ENCODE measurements at regions not wholly inside any gene's neighbourhood (a gene's known extent, or its start where the extent isn't known, plus 50 kb on each side); places are given as distances from the start of the nearest gene placed in this dataset.
"Not testable (repeated sequence)": the region's sequence is repeated elsewhere in the genome, so short reads cannot be mapped to it uniquely, and the experiment has no call there.

- no peak overlapping the region for H3K4me3 ChIP-seq (ENCODE audit: low read depth, low read length)
- DNase-seq (ENCODE audit: low read depth) = no peak
Measured at GRCh38 chr2:2587354-2587753, 256.3 kb upstream of the MYT1L start.

DNA sequence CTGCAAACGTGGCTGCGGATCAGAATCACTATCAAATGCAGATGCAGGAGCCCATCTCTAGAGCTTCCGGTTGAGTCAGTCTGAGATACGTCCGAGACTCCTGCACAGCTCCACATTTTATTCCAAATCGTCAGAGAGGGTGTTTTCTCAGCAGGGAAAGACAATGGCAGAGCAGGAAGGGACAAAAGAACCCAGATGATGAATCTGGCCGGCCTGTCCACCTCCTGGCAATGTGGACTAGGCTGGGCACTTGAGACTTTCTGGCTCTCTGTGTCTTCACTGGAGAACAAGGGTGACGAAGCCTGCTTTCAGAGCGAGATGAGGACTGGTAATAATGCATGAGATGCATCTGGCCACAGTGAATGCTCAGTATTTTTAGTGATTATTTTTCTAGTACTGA is 255.9 kb upstream of the MYT1L start:
- no peak overlapping the region for H3K4me3 ChIP-seq (ENCODE audit: low read depth, low read length)
- DNase-seq (ENCODE audit: low read depth) = no peak

DNA sequence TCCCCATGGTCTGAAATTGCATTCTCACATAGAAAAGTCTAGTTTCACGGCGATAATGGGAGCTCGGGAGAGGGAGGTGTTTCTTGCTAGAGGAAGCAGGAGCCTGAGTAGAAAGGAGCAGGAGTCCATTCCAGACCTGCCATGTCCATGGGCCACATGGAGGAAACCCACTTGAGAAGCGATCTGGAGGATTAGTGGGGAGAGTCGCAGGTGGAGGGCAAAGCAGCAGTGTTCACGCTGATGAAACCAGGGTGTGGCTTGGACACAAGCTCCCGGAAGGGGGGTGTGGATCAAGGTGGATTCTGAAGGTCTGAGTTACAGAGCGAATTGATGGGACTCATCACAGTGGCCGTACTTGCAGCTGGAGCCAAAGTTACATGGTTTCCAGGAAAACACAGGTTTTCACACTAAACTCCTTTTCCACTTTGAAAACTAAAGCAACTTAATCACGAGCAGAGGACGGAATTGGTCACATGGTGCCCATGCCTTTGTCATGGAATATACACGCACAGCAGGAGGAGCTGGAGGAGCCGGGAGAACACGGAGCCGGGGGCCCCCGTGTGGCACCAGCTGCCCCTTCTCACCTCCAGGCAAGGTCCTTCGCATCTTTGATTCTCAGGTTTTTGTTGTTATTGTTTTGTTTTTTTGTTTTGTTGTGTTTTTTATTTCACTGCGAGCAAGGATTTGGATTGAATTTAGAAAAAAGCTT is 255.1 kb upstream of the MYT1L start:
- H3K4me3 ChIP-seq (ENCODE audit: low read depth, low read length) = no peak overlapping the region
- DNase-seq (ENCODE audit: low read depth) = no peak

DNA sequence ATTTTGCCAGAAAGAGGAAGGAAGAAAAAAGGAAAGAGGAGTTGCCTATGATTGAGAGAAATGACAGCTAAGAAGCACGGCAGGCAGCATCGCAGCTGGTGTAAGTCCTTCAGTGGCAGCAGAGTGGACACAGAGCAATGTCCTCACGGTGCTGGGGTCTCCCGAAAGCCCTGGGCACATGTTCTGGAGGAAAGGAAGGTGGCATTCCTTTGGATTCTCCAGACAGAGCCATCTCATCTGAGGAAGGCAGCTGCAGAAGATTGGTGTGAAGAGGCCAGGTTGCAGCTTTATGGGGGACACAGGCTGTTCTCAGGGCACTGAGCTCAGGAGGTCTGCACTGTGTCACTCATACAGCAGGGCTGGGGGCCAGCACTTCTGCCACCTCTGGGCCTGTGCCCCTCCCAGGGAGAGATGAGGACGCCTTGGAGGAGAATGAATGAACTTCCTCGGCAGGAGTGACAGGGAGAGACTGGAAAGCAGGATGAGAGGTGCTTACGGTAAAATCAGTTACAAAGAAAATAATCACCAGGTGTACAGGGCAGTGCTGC is 252.0 kb upstream of the MYT1L start:
- no peak for DNase-seq (ENCODE audit: low read depth)
- no peak overlapping the region for H3K4me3 ChIP-seq (ENCODE audit: low read depth, low read length)

GRCh38 chr2:2581331-2582159 is 250.5 kb upstream of the MYT1L start:
- no peak overlapping the region for H3K4me3 ChIP-seq (ENCODE audit: low read depth, low read length)
- DNase-seq (ENCODE audit: low read depth) = no peak

- not testable (repeated sequence) for DNase-seq (ENCODE audit: low read depth); H3K4me3 ChIP-seq (ENCODE audit: low read depth, low read length)
Measured at GRCh38 chr2:2580841-2581240, 249.8 kb upstream of the MYT1L start.

DNA sequence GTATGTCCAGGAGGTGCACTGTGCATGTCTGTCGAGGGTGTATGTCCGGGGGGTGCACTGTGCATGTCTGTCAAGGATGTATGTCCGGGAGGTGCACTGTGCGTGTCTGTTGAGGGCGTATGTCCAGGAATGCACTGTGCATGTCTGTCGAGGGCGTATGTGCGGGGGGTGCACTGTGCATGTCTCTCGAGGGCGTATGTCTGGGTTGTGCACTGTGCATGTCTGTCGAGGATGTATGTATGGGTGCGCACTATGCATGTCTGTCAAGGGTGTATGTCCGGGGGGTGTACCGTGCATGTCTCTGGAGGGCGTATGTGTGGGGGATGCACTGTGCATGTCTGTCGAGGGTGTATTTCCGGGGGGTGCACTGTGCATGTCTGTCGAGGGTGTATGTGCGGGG is 249.3 kb upstream of the MYT1L start:
- no peak for DNase-seq (ENCODE audit: low read depth)
- no peak overlapping the region for H3K4me3 ChIP-seq (ENCODE audit: low read depth, low read length)

- DNase-seq (ENCODE audit: low read depth) = no peak
Measured at GRCh38 chr2:2579814-2580213, 248.7 kb upstream of the MYT1L start.

DNA sequence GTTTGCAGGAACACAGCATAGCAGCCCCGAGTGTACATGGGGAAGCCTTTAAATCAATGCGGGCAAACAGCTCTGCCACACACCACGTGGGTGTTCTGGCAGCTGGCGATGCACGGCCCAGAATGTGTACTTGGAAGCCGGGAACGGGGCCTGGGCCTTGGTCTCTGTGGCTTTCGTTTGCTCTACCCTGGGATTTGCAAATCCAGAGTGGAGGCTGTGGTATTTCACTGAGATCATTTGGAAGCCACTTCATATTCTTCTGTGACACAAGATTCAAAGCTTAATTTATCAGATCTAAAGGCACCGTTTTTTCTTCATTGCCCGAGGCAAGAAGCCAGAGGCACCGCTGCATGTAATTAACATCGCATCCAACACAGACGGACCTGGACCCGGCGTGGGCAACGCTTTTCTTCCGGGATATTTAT is 246.3 kb upstream of the MYT1L start:
- no peak overlapping the region for H3K4me3 ChIP-seq (ENCODE audit: low read depth, low read length)
- no peak for DNase-seq (ENCODE audit: low read depth)

More at GRCh38 chr2:2579814-2580213, 248.7 kb upstream of the MYT1L start:
- H3K4me3 ChIP-seq (ENCODE audit: low read depth, low read length) = no peak overlapping the region

DNA sequence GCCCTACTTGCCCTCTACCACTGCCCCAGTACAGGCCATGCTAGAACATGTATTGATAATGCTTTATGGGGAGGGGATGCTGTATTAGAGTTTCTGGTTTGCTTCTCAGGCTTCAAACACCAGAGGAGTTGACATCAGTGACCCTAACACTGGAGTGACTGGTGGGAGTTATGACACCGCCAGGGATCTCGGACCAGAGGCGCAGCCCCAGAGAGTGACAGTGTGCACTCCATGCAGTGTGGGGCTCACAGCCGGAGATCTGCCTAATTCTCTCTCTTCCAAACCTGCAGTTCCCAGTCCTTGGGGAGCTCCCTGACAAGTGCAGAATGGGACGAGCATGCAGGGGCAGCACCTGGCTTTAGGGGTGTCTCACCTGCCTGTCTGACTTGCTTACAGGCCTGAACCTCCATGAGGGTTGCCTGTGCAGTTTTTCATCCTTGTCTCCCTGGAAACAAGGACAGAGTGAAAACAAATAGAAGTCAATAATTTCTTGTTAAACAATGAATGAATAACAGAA is 244.9 kb upstream of the MYT1L start:
- no peak overlapping the region for H3K4me3 ChIP-seq (ENCODE audit: low read depth, low read length)
- no peak for DNase-seq (ENCODE audit: low read depth)

DNA sequence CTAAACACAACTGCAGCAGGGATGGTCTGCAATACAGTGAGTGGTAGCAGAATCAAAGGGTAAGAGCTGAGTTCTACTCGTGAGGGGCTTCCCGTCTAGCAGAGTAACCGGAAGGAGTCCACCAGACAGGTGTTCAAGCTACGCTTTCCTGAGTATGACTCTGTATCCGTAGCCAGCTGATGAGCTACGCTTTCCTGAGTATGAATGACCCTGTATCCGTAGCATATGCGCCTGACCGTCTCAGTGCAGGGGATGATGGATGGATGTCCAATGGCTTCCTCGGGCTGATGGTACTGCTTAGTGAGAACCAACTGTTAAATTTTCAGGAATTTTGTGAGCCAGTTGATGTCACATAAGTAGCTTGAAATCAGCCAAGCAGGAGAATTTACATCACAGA is 244.1 kb upstream of the MYT1L start:
- no peak for DNase-seq (ENCODE audit: low read depth)
- no peak overlapping the region for H3K4me3 ChIP-seq (ENCODE audit: low read depth, low read length)

- no peak for DNase-seq (ENCODE audit: low read depth)
Measured at GRCh38 chr2:2574401-2575180, 243.5 kb upstream of the MYT1L start.

DNA sequence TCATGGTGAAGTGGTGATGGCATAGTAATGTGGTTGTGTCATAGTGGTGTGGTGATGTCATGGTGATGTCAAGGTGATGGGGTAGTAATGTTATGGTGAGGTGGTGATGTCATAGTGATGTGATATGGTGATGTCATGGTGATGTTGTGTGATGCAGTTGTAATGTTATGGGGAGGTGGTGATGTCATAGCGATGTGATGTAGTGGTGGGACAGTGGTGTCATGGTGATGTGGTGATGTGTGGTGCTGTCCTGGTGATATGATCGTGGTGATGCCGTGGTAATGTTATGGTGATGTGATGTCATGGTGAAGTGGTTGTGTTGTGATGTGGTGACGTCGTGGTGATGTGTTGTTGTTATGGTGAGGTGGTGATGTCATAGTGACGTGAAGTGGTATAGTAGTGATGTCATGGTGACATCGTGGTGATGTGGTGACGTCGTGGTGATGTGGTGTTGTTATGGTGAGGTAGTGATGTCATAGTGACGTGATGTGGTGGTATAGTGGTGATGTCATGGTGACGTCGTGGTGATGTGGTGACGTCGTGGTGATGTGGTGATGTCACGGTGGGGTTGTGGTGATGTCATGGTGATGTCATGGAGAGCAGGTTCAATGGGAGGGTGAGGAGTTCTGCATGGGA is 242.7 kb upstream of the MYT1L start:
- no peak for DNase-seq (ENCODE audit: low read depth)

More at GRCh38 chr2:2574401-2575180, 243.5 kb upstream of the MYT1L start:
- H3K4me3 ChIP-seq (ENCODE audit: low read depth, low read length) = no peak overlapping the region

DNA sequence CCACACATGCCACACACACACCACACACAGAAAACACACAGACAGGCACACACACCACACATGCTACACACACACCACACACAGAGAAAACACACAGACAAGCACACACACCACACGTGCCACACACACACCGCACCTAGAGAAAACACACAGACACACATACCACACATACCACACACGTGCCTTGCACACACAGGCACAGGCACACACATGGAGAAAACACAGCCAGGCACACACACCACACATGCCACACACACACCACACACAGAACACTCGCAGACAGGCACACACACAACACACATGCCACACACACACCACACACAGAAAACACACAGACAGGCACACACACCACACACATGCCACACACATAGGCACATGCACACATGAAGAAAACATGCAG is 242.1 kb upstream of the MYT1L start:
- no peak for DNase-seq (ENCODE audit: low read depth)
- H3K4me3 ChIP-seq (ENCODE audit: low read depth, low read length) = no peak overlapping the region

More for the DNA sequence above, 242.7 kb upstream of the MYT1L start:
- no peak overlapping the region for H3K4me3 ChIP-seq (ENCODE audit: low read depth, low read length)

DNA sequence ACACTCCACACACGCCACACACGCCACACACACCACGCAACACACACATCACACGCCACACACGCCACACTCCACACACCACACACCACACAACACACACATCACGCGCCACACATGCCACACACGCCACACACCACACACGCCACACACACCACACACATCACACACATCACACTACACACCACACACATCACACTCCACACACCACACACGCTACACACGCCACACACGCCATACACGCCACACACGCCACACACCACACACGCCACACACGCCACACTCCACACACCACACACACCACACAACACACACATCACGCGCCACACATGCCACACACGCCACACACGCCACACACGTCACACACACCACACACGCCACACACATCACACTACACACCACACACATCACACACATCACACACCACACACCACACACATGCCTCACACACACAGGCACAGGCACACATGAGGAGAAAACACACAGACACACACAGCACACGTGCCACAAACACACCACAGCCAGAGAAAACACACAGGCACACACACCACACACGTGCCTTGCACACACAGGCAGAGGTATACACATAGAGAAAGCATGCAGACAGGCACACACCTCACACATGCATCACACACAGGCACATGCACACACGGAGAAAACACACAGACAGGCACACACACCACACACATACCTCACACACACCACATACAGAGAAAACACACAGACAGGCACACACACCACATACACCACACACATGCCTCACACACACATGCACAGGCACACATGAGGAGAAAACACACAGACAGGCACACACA is 241.5 kb upstream of the MYT1L start:
- DNase-seq (ENCODE audit: low read depth) = no peak
- H3K4me3 ChIP-seq (ENCODE audit: low read depth, low read length) = no peak overlapping the region

- no peak for DNase-seq (ENCODE audit: low read depth)
- no peak overlapping the region for H3K4me3 ChIP-seq (ENCODE audit: low read depth, low read length)
Measured at GRCh38 chr2:2571301-2572150, 240.5 kb upstream of the MYT1L start.

DNA sequence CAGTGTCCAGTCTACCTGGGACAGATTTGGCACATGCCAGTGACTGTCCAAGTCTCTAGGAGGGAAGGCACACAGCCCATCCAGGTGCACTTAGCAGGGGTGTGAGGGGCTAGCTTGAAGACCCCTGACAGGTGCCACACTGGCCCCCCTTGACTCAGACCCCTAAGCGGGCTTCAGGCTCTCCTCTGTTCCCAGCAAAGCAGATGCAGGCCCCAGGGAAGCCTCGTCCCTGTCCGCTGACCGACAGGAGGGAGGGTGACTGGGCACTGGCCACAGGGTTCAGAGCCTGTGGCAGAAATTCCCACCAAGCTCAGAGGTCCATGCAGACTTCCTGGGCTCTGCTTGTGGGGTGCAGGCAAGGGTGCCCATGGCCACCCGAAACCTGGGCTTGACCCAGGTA is 239.8 kb upstream of the MYT1L start:
- no peak for DNase-seq (ENCODE audit: low read depth)
- H3K4me3 ChIP-seq (ENCODE audit: low read depth, low read length) = no peak overlapping the region

GRCh38 chr2:2570360-2570759 is 239.3 kb upstream of the MYT1L start:
- no peak overlapping the region for H3K4me3 ChIP-seq (ENCODE audit: low read depth, low read length)
- no peak for DNase-seq (ENCODE audit: low read depth)
